GM23338 (cell line): ENCODE measurements at regions not wholly inside any gene's neighbourhood (a gene's known extent, or its start where the extent isn't known, plus 50 kb on each side); places are given as distances from the start of the nearest gene placed in this dataset.

ENCODE experiments used
- CREB1 ChIP-seq: fragments of 250-450 bp; sonication (Bioruptor Pico); IDR thresholded peaks from 2 replicates; pipeline ENCODE4 v1.5.0; 2020; ENCODE audit warnings: low read depth, mild to moderate bottlenecking, moderate library complexity
- POLR2AphosphoS5 ChIP-seq: IDR thresholded peaks from 2 replicates; pipeline ENCODE4 v1.6.1; 2016; ENCODE audit warnings: antibody characterized with exemption, low read depth
- REST ChIP-seq: IDR thresholded peaks from one replicate; pipeline ENCODE4 v1.6.1; 2018; ENCODE audit warnings: antibody characterized with exemption; ENCODE audit not compliant: unreplicated experiment
- ZNF114 ChIP-seq: fragments of 250-450 bp; sonication (Bioruptor Pico); IDR thresholded peaks from 2 replicates; pipeline ENCODE4 v1.5.0; 2020; ENCODE audit warnings: mild to moderate bottlenecking, moderate library complexity
- ZNF331 ChIP-seq: fragments of 250-450 bp; sonication (Bioruptor Pico); IDR thresholded peaks from 2 replicates; pipeline ENCODE4 v1.5.0; 2020; ENCODE audit warnings: low read depth, mild to moderate bottlenecking, moderate library complexity
- TF ChIP-seq, protein P1 (sequence below), 2 experiments: fragments of 200-600 bp in 1 of 2; sonication (generic) in 1 of 2; conservative IDR thresholded peaks; 2 replicates each; pipeline versions ENCODE4 v1.5.1 to v1.6.1; 2016 to 2017; ENCODE audit warnings: antibody characterized with exemption in 2 of 2, low read depth in 2 of 2, mild to moderate bottlenecking in 2 of 2, moderate library complexity in 1 of 2

GRCh38 chr7:21356616-21357015, 71.3 kb upstream of the SP4 start:
- no peak for TF ChIP-seq POLR2AphosphoS5
- TF ChIP-seq, protein P1, sequence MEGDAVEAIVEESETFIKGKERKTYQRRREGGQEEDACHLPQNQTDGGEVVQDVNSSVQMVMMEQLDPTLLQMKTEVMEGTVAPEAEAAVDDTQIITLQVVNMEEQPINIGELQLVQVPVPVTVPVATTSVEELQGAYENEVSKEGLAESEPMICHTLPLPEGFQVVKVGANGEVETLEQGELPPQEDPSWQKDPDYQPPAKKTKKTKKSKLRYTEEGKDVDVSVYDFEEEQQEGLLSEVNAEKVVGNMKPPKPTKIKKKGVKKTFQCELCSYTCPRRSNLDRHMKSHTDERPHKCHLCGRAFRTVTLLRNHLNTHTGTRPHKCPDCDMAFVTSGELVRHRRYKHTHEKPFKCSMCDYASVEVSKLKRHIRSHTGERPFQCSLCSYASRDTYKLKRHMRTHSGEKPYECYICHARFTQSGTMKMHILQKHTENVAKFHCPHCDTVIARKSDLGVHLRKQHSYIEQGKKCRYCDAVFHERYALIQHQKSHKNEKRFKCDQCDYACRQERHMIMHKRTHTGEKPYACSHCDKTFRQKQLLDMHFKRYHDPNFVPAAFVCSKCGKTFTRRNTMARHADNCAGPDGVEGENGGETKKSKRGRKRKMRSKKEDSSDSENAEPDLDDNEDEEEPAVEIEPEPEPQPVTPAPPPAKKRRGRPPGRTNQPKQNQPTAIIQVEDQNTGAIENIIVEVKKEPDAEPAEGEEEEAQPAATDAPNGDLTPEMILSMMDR (conservative IDR thresholded peaks at IDR 0.05; ENCODE audit: low read depth in 2 of 2): no peak
- no peak for TF ChIP-seq ZNF114 (CRISPR knock-in tag)
- no peak for TF ChIP-seq ZNF331
- TF ChIP-seq CREB1 (CRISPR knock-in tag): no peak
- TF ChIP-seq REST: no peak
